ENCODE measurements at regions not wholly inside any gene's neighbourhood (a gene's known extent, or its start where the extent isn't known, plus 50 kb on each side); places are given as distances from the start of the nearest gene placed in this dataset.

DNA sequence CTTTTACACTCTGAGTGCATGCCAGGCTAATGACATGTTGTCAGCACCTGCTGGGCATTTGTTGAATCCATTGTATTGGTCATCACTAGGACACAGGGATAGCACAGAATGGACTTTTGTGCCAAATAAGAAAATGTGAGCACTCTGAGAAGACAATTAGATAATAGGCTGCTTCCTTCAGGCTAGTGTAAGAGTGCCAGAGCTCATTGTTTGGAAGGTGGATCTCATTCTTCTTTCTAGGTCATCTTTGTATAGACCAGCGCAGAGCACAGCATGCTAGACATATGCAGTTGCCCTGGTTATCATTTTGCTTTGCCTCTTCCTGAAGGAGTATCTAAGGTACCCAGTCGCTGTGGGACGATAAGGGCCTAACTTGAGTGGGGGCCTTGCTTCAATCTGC lies 493.4 kb upstream of the COX7C start:
- TF ChIP-seq CTCF (IDR thresholded peaks at IDR 0.05; ENCODE audit: control insufficient read depth, extremely low read depth, insufficient read depth): no peak
- no peak overlapping the region for H3K4me3 ChIP-seq (ENCODE audit: low read depth, low read length)
- DNase-seq (ENCODE audit: low read depth): no peak

DNA sequence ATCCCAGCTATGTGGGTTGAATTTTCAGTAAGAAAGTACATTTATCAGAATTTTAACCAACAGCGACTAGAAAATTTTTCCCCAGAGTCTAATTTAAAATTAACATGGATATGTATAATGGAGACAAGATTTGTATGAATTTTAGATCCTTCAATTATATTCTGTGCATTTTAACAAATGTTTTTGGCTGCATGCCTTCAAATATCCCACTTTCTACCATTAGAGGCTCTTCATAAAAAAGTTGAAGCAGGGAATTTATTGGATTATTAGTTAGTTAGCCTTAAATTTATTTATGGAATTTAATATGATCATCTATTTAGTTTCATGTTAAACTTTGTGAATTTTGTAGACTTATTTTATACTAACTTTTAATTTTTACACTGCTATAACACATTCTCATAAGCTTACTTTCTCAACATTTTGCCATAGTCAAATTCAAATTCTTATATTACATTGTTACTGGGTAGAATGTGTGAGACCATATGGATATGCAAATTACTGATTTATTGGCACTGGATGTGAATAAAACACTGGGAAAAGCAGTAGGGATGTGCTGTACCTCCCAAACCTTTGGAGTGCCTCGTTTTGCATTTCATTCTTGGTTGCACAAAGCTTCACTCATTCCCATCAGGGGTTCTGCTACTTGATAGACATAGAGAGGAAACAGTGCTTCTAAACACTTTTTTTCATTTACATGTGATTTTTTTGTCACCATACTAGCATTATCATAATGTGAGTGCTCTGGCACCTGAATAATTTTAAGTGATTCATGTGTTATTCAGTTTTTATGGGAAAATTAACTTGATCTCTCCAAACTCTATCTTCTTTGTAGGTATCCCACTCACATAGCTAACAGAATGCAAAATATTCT lies 491.8 kb upstream of the COX7C start:
- no peak for TF ChIP-seq CTCF (IDR thresholded peaks at IDR 0.05; ENCODE audit: control insufficient read depth, extremely low read depth, insufficient read depth)
- no peak for DNase-seq (ENCODE audit: low read depth)
- H3K4me3 ChIP-seq (ENCODE audit: low read depth, low read length): no peak overlapping the region

GRCh38 chr5:86127696-86128095 lies 490.0 kb upstream of the COX7C start:
- no peak for DNase-seq (ENCODE audit: low read depth)
- H3K4me3 ChIP-seq (ENCODE audit: low read depth, low read length): no peak overlapping the region
- TF ChIP-seq CTCF (IDR thresholded peaks at IDR 0.05; ENCODE audit: control insufficient read depth, extremely low read depth, insufficient read depth): no peak

- TF ChIP-seq CTCF (IDR thresholded peaks at IDR 0.05; ENCODE audit: control insufficient read depth, extremely low read depth, insufficient read depth): no peak
- no peak for DNase-seq (ENCODE audit: low read depth)
- no peak overlapping the region for H3K4me3 ChIP-seq (ENCODE audit: low read depth, low read length)
These were observed 488.7 kb upstream of the COX7C start for GRCh38 chr5:86129009-86129408.

DNA sequence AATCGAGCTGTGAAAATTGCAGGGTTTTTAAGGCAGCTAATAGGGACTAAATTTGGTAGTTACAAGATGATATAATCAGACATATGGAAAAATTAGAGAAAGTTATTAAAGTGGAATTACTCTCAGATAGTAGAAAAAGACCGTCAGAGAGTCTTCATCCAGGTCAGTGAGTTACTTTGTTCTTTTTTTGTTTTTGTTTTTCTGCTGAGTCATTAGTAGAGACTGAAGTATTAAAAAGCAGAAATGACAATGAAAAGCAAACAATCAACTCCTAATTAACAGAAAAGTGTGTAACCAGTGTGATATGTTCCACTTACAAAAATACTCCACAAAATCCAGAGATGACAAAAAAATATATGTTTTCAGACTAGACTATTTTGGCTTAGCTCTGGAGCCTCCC lies 480.4 kb upstream of the COX7C start:
- no peak overlapping the region for H3K4me3 ChIP-seq (ENCODE audit: low read depth, low read length)
- no peak for DNase-seq (ENCODE audit: low read depth)
- TF ChIP-seq CTCF (IDR thresholded peaks at IDR 0.05; ENCODE audit: control insufficient read depth, extremely low read depth, insufficient read depth): no peak

- TF ChIP-seq CTCF (IDR thresholded peaks at IDR 0.05; ENCODE audit: control insufficient read depth, extremely low read depth, insufficient read depth): no peak
- no peak overlapping the region for H3K4me3 ChIP-seq (ENCODE audit: low read depth, low read length)
- no peak for DNase-seq (ENCODE audit: low read depth)
These were observed 473.9 kb upstream of the COX7C start for GRCh38 chr5:86143837-86144236.

All from LNCaP clone FGC (cell line).